Upper lobe of right lung (tissue), 1 donor: ENCODE measurements at regions not wholly inside any gene's neighbourhood (a gene's known extent, or its start where the extent isn't known, plus 50 kb on each side); places are given as distances from the start of the nearest gene placed in this dataset.

Experiments used
- ATAC-seq: fragments of 200-7000 bp; cut with Tn5 transposase; one replicate; pipeline ENCODE4 v1.9.1; 2020; ENCODE audit warnings: mild to moderate bottlenecking, moderate library complexity
- DNase-seq: peaks from one replicate; pipeline ENCODE4 v3.0.0-alpha.2; 2020
- H3K27ac ChIP-seq: fragments of 200-600 bp; one replicate; pipeline ENCODE4 v1.8.0; 2022
- H3K27me3 ChIP-seq: fragments of 200-600 bp; one replicate; pipeline ENCODE4 v1.8.0; 2022; ENCODE audit warnings: mild to moderate bottlenecking
- H3K36me3 ChIP-seq: fragments of 200-600 bp; one replicate; pipeline ENCODE4 v1.8.0; 2022
- H3K4me1 ChIP-seq: fragments of 200-600 bp; one replicate; pipeline ENCODE4 v1.8.0; 2022
- H3K4me3 ChIP-seq: fragments of 200-600 bp; one replicate; pipeline ENCODE4 v1.8.0; 2022; ENCODE audit warnings: mild to moderate bottlenecking
- H3K9me3 ChIP-seq: fragments of 200-600 bp; one replicate; pipeline ENCODE4 v1.8.0; 2022
- intact Hi-C: fragments of 100-400 bp; cut with DNase I; formaldehyde crosslinking; loops from one replicate; pipeline ENCODE4 v1.11.0; 2022
- TF ChIP-seq, protein P1 (sequence below): fragments of 200-600 bp; IDR thresholded peaks from one replicate; pipeline ENCODE4 v1.8.0; 2022; ENCODE audit warnings: antibody characterized with exemption
- donor health status: DM: no; HTN: yes; CAD: no; lungs with severe emphysema.

GRCh38 chr4:10183462-10183861 lies 66.9 kb upstream of the WDR1 start:
- H3K4me3 ChIP-seq: no peak overlapping the region
- no peaks in the 10 kb centered on the region for H3K36me3 ChIP-seq
- H3K27me3 ChIP-seq: no peaks in the 10 kb centered on the region
- no peak overlapping the region for H3K27ac ChIP-seq
- TF ChIP-seq, protein P1, sequence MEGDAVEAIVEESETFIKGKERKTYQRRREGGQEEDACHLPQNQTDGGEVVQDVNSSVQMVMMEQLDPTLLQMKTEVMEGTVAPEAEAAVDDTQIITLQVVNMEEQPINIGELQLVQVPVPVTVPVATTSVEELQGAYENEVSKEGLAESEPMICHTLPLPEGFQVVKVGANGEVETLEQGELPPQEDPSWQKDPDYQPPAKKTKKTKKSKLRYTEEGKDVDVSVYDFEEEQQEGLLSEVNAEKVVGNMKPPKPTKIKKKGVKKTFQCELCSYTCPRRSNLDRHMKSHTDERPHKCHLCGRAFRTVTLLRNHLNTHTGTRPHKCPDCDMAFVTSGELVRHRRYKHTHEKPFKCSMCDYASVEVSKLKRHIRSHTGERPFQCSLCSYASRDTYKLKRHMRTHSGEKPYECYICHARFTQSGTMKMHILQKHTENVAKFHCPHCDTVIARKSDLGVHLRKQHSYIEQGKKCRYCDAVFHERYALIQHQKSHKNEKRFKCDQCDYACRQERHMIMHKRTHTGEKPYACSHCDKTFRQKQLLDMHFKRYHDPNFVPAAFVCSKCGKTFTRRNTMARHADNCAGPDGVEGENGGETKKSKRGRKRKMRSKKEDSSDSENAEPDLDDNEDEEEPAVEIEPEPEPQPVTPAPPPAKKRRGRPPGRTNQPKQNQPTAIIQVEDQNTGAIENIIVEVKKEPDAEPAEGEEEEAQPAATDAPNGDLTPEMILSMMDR: no peak
- intact Hi-C loops: no loop called here
- DNase-seq (no peak), ATAC-seq (no peak)
- no peaks in the 10 kb centered on the region for H3K4me1 ChIP-seq
- H3K9me3 ChIP-seq: no peaks in the 10 kb centered on the region

- no peak for ATAC-seq
Measured at GRCh38 chr4:10182446-10183424, 66.1 kb upstream of the WDR1 start.

DNA sequence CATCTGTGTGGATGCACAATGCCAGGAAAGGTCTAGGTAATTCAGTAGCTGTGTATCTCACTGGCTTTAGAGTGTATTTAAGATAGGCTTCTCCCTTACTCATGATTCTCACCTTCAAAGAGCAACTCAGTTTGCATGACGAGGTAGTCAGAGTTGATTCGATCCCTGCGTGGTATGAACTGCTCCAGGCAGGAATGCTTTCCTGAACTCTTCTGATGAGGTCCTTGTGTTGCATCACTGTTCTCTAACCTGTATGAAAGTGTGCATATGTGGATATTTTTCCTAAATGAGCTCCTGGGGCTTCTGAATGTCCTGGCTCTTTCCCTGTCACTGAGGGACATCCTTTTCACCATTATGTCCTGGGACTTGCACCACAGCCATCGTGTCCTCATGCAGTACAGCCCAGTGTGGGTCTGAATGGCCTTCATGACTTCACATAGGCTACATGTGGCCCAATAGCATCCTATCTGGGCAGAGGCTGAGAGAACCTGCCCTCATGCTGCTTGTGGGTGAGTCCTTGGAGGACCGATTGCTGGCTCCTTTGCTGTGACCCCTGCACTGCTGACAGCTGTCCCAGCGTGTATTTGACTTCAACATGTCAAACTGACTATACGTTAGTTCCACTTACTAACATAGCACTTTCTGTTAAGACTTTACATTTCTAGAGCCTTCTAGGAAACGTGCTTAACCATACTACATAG lies 65.3 kb upstream of the WDR1 start:
- no peak overlapping the region for H3K4me3 ChIP-seq
- intact Hi-C loops: no loop called here
- H3K36me3 ChIP-seq: no peaks in the 10 kb centered on the region
- DNase-seq (no peak), ATAC-seq (no peak)
- H3K4me1 ChIP-seq: no peaks in the 10 kb centered on the region
- no peak overlapping the region for H3K27ac ChIP-seq
- TF ChIP-seq, protein P1: no peak
- H3K27me3 ChIP-seq: no peaks in the 10 kb centered on the region
- H3K9me3 ChIP-seq: no peaks in the 10 kb centered on the region

More at GRCh38 chr4:10182446-10183424, 66.1 kb upstream of the WDR1 start:
- Histone ChIP-seq H3K27ac (no peak overlapping the region), H3K36me3 (no peaks in the 10 kb centered on the region), H3K27me3 (no peaks in the 10 kb centered on the region), H3K9me3 (no peaks in the 10 kb centered on the region), H3K4me1 (no peaks in the 10 kb centered on the region), H3K4me3 (no peak overlapping the region)
- TF ChIP-seq, protein P1: no peak
- intact Hi-C loops: no loop called here
- DNase-seq: no peak

DNA sequence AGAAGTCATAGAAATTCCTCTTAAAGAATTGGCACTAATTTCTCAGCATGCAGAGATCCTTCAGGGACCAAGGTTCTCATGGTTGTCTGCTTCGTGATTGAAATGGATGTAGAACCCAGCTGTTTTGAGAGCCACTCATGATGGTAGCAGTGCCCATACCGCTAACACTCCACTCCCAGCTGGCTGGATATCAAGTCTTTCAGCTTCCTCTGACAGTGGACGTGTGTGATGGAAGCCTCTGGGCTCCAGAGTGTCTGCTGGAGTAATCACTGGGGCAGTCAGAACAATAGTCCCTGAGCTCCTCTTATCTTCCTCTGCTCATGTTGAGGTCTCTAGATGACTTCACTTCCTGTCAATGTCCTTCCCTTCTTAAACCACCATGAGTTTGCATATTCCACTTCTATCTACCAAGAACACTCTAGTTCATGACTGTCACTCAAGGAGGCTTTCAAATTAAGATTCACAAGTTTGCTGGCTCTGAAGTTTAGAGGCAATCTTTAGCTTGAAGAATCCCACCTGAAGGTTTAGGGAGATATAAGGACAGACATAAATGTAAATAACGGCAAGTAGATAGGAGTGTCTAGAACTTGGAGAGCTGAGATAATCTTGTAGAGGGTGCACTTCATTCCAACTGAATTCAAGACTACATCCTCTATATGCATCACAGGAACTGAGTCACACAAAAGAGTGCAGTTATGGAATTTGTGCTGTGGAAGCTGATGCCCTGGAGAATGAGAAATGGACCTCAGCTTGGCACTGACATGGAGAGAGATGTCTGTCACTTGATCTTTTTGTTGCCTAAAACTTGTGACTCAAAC lies 64.5 kb upstream of the WDR1 start:
- Histone ChIP-seq H3K36me3 (no peaks in the 10 kb centered on the region), H3K4me1 (no peaks in the 10 kb centered on the region), H3K9me3 (no peaks in the 10 kb centered on the region), H3K27ac (no peak overlapping the region), H3K4me3 (no peak overlapping the region), H3K27me3 (no peaks in the 10 kb centered on the region)
- intact Hi-C loops: no loop called here
- DNase-seq: no peak
- TF ChIP-seq, protein P1: no peak
- ATAC-seq: peak; percentile 79

DNA sequence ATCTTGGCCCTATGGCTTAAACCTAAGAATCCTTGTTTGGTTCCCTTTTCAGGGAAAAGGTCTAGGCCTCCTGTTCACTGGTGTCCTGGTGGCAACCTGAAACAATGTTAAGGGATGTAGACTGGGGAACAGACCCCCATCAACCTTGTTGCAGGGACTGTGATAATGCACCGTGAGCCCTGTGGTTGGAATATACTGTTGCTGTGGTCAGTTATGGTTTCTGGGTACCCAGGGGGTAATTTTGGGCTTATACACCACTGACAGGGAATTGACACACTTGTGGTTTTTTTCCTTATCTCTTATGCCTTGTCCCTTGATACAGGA lies 64.0 kb upstream of the WDR1 start:
- H3K27ac ChIP-seq: no peak overlapping the region
- H3K4me1 ChIP-seq: no peaks in the 10 kb centered on the region
- intact Hi-C loops: no loop called here
- TF ChIP-seq, protein P1: no peak
- ATAC-seq: no peak
- H3K36me3 ChIP-seq: no peaks in the 10 kb centered on the region
- no peaks in the 10 kb centered on the region for H3K27me3 ChIP-seq
- DNase-seq: no peak
- no peaks in the 10 kb centered on the region for H3K9me3 ChIP-seq
- no peak overlapping the region for H3K4me3 ChIP-seq
